ENCODE measurements at regions not wholly inside any gene's neighbourhood (a gene's known extent, or its start where the extent isn't known, plus 50 kb on each side); places are given as distances from the start of the nearest gene placed in this dataset.

GRCh38 chr12:77723308-77723707 is 107.4 kb upstream of the NAV3 start:
- no peak for DNase-seq (ENCODE audit: low read depth)

DNA sequence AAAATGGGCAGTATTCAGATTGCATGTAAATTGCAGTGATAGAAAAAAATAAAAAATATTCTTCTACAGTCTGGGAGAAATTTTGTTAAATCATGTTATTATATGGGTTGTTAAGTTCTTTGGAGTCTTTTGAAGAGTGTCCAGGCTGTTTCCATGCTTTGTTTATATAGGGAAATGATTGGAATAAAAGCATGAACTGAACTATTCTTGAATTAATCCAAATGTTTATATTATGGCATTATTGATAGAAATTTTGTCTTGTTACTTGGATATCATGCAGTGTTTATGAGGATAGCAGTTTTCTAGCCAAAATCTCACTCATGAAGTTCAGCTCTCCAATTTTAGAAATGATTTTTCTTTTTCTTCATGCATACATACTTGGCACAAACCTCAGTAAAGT is 108.2 kb upstream of the NAV3 start:
- no peak for DNase-seq (ENCODE audit: low read depth)

DNA sequence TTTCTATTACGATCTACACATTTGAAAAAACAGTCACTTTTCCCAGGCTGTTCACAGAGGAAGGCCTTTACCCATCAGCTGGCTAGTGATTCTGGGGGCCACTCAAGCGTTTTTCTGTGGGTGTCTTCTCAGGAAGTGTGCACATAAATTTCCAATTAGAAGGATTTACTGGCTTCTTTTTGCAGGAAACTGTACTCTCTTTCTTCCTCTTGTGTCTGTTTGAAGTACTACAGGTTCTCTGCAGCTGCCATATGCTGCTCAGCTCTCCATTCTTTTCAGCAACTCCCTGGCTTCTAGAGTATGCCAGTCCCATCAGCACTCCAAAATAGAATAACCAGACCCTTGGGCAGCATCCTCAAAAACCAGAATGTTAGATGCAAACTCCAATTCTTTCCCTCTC is 110.4 kb upstream of the NAV3 start:
- no peak for DNase-seq (ENCODE audit: low read depth)

DNA sequence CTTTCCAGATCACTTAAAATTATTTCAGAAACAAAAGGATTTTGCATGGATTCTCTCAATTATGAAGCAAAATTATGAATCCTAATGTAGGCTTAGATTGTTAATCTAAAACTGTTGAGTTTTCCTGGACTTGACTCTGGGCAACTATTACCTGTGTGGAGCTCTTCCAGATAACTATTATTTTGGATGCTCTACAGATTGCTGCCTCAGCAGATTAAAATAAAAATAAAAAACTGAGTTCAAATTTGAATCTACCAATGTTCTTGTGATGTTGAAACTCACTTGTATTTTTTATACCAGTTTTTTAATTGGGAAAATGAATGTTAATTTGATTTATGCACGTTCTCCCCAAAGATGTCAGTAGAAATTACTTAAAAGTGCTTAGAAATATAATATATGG is 120.5 kb upstream of the NAV3 start:
- DNase-seq (ENCODE audit: low read depth): no peak

DNA sequence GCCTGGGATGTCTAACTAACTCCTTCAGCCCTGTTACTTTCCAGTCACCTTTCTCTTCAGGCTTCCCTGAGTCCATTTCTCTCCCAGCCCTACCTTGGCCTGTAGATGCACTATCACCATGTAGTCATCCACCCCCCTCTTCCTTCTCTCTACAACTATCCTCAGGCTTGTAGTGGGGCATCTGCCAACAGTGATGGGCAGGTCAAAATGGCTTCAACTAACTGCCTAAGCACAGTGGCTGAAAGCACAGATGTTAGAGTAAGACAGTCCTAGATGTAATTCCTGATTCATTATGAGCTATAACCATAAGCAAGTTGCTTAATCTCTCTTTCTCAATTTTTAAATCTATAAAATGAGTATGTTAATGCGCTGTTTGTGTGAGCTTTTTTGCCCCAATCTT is 133.6 kb upstream of the NAV3 start:
- DNase-seq (ENCODE audit: low read depth): no peak

DNA sequence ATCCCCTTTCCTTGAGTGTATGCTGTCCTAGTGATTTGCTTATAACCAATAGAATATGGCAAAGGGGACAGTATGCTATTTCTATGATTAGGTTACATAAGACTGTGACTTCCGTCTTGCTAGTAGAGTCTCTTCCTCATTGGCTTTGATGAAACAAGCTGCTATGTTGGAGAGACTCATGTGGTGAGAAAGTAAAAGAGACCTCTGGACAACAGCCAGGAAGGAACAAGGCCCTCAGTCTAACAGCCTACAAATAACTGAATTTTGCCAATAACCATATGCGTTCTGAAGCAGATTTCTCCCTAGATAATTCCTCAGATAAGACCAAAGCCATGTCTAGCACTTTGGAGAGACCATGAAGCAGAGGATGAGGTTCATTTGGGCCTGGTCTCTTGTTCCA is 134.5 kb upstream of the NAV3 start:
- DNase-seq (ENCODE audit: low read depth): no peak

- no peak for DNase-seq (ENCODE audit: low read depth)
Measured at GRCh38 chr12:77689510-77690086, 141.1 kb upstream of the NAV3 start.

GRCh38 chr12:77687321-77687720 is 143.4 kb upstream of the NAV3 start:
- no peak for DNase-seq (ENCODE audit: low read depth)

GRCh38 chr12:77686760-77687159 is 143.9 kb upstream of the NAV3 start:
- peak; percentile 15 for DNase-seq (ENCODE audit: low read depth)

- DNase-seq (ENCODE audit: low read depth): no peak
Measured at GRCh38 chr12:77685901-77686300, 144.8 kb upstream of the NAV3 start.

GRCh38 chr12:77685112-77685511 is 145.6 kb upstream of the NAV3 start:
- DNase-seq (ENCODE audit: low read depth): peak; percentile 82

DNA sequence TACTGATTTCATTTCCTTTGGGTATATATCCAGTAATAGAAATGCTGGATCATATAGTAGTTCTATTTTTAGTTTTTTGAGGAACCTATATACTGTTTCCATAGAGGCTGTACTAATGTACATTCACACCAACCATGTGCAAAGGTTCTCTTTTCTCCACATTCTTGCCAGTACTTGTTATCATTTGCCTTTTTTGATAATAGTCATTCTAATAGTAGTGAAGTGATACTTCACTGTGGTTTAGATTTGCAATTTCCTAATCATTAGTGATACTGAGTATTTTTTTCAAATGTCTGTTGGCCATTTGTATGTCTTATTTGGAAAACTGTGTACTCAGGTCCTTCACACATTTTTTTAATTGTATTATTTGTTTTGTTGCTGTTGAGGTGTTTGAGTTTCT is 148.2 kb upstream of the NAV3 start:
- DNase-seq (ENCODE audit: low read depth): no peak

DNA sequence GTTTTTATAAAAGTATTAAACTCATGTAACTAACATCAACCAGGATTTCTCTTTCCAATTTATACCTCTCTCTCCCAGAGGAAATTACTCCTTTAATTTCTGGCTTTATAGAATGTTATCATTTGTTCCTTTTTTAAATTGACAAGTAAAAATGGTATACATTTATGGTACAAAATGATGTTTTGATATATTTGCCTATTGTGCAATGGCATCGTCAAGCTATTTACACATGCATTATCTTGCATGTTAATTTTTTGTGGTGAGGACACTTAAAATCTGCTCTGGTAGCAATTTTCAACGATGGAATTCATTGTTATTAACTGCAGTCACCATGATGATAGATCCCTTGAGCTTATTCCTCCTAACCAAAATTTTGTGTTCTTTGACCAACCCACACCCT is 149.0 kb upstream of the NAV3 start:
- DNase-seq (ENCODE audit: low read depth): no peak

GRCh38 chr12:77679686-77680085 is 151.0 kb upstream of the NAV3 start:
- peak; percentile 15 for DNase-seq (ENCODE audit: low read depth)

DNA sequence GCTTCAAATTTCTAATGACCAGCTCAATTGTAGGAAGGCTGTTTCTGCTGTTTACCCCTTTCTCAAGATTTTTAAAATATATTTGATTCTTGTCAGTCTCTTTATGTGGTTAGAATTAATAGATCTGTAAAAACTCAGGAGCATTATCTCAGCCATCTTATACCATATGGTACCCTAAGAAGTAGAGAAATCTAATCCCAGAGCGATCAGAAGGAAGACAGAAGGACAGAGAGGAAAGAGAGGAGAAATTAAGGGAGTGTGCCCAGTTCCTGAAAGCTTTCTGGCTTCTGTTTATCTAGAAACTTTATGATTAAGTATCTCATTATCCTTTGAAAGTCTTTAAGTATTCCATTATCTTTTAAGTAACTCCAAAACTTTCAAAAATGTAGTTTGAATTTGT is 152.1 kb upstream of the NAV3 start:
- no peak for DNase-seq (ENCODE audit: low read depth)

DNA sequence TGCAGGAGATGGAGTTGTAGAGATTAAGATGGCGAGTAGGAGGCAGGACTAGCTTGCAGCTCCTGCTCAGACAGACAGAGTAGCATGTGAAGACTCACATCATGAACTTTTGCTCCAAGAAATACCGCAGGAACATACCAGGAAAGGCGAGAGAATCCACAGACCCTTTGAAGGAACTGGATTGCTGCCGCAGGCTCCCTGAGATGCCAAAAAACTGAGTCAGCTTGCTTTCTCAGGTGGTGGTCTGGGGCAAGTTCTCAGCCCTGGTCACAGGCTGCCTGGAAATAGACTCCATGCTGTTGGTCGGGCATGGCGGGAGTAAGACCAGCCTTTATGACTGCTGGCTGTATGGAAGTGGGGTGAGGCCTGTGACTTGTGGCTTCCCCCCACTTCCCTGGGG is 163.6 kb upstream of the NAV3 start:
- peak; percentile 92 for DNase-seq (ENCODE audit: low read depth)

DNA sequence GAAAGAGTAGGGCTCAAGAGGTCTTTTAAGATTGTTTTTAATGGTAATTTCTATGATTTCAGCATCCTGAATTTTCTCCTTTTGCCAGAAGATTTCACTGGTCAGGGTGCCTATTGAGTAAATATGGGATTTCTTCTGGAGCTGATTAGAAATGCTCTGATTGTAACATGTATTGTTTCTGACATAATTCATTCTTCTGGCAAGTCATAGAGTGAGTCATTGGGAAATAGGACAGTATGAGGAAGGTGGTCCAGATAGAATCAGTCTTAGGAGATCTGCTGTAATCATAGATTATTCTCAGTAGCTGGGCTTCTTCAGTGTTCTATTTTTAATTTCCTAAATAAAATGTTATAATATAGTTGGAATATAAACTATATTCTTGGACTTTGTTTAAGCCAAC is 182.0 kb upstream of the NAV3 start:
- DNase-seq (ENCODE audit: low read depth): no peak

DNA sequence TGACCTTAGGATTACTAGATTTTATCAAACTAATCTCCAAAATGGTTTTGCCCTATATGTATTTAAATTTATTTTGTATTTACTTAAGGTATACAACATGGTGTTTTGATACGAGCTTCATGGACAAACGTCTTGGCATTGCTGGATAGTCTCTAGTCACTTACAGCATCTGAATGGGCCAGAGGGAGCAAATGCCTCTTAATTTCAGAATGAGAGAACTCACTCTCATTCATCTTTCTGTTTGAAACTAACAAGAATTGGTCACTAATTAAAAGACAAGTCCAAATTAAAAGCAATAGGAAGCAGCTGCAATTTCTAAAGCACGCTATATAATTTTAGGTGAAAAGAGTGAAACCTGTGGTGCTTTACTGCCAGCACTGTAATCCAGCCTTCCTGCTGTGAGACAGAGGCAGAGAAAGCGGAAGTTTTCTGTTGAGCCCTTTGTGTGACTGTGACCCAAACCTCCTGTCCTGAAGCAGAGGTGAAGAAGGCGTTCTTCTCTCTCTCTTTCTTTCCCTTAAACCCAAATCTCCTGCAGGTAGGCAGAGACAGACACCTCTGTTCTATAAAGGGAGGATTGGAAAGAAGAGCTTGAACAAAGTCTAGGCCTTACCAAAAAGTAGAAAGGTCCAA is 184.6 kb upstream of the NAV3 start:
- no peak for DNase-seq (ENCODE audit: low read depth)

- DNase-seq (ENCODE audit: low read depth): no peak
Measured at GRCh38 chr12:77644915-77645605, 185.6 kb upstream of the NAV3 start.

GRCh38 chr12:77642246-77642645 is 188.4 kb upstream of the NAV3 start:
- no peak for DNase-seq (ENCODE audit: low read depth)

DNA sequence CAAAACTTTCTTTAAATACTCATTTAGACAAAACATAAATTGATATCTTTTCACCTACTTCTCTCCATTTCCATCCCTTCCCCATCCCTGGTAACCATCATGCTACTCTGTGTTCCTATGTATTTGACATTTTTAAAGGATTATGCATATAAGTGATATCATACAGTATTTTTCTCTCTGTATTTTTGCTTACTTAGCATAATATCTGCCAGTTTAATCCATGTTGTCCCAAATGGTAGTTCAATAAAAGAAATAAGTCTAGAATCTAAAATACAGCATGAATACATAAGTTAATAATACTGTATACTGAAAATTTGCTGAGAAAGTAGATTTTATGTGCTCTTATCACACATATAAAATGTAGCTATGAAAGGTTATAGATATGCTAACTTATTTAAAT is 190.3 kb upstream of the NAV3 start:
- DNase-seq (ENCODE audit: low read depth): no peak

DNA sequence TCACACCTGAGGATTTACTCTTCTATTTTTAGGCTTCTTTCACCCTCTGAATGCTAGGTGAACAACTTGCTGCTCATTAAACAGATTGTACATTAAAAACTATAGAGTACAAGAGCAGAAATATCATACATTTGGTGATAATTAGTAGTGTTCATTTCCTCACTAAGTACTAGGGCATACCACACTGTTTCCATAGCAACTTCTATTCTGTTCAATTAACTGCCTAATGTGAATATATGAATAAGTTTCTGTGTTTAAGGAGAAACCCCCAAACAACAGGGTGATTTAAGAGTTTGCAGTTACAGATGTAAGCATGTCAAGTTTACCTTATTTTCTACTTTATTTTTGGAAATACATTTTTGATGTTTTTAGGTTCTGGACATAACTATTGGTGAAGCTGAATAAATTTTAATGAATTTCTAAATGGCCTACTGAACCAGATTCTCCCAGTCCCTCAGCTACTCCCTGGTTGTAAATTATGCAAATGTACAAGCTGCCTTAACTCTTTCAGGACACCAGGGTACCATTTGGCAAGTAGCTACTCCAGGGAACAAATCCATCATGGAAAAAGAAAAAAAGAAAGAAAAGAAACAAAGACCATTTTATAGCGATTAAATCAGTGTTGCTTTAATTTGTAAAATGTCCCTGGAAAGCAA is 199.8 kb upstream of the NAV3 start:
- no peak for DNase-seq (ENCODE audit: low read depth)

GRCh38 chr12:77630344-77630743 is 200.3 kb upstream of the NAV3 start:
- DNase-seq (ENCODE audit: low read depth): no peak
